Stimulated activated naive CD4-positive, alpha-beta T cell treated with Interleukin-2 at 50 U/mL for 16 hours (primary cell): ENCODE measurements at regions not wholly inside any gene's neighbourhood (a gene's known extent, or its start where the extent isn't known, plus 50 kb on each side); places are given as distances from the start of the nearest gene placed in this dataset.

Experiments
- DNase-seq: peaks from one replicate; lab custom pipeline; 2025; lab: John Stamatoyannopoulos, UW

DNA sequence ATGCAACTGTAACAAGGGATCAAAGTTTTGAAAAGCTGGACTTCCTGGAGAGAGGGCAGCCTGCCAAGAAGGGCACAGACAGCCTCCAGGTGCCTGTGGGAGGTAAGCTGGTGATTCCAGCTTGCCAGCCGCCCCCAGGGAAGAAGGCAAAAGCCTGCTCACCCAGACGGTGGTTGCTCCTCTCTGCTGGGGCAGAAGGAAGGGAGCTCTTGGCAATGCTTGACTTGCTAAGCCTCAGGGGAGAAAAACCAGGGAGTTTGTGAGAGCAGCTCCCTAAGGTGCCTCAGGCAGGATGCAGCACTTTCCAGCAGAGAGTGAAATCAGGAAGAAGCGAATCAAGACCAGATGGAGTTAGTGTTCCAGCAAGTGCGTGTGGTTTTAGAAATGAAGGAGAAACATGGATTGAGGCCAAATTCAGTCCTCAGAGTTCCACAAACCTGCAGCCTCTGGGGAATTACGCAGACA lies 553.6 kb downstream of the BUD13 start:
- DNase-seq = no peak

DNA sequence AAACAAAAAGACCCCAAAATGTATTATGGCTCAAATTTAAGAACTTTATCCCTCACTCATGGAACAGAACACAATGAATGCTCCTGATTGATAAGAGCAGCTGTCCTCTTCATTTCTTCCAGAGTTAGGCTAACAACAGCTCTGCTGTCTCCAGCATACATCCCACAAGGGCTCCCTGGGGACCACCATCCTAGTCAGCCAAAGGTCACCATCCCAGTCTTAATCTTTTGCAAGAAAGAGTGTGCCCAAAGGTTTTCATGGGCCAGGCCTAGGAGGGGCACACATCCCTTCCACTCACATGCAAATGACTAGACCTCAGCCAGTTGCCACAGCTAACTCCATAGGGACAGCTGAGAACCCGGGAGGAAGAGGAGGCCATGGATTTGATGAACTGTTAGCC lies 555.3 kb downstream of the BUD13 start:
- no peak for DNase-seq

DNA sequence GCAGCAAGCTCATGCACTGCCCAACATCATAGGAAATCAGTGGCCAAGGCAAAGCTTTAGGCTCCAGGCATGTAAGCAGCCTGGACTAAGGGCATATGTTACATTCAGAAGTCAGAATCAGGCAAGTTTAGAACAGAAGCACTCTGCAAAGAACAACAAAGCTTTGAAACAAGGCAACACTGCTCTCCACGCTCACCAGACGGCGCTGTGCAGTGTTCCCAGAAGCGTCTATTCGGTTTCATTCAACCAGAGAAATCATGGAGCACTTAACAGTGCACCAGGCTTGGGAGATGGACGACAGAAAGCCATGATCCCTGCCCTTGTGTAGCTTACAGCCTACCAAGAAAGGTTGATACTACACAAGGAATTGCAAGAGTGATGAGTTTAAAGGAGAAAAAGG lies 555.8 kb downstream of the BUD13 start:
- DNase-seq = no peak

DNA sequence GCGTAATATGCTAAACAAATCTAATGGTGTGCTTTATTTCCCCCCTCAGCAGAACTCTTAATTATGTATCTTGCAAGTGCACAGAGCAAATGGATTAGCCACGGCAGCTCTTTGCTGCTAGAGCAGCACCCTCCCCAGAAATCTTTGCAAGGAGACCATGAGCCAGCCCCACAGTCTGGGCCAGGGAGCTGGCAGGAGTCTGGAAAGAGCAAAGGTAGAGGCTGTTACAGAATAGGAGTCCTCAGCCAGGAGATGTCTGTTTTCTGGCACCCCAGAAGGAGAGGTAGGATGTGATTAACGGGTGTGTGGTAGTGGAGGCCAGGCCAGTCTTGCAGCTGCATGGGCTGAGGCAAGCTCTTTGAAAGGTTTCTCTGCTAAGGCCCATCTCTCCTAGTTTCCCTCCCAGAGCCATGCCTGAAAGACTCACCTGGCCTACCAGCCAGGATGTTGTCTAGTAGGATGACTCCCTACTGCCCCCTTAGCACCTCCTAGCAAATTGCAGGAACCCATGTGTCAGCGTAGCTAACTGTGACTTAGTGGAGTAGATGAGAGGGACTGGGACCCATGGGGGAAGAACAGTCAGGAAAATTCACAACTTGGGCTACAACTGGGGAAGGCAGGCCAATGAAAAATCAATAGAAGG lies 557.2 kb downstream of the BUD13 start:
- DNase-seq = no peak

DNA sequence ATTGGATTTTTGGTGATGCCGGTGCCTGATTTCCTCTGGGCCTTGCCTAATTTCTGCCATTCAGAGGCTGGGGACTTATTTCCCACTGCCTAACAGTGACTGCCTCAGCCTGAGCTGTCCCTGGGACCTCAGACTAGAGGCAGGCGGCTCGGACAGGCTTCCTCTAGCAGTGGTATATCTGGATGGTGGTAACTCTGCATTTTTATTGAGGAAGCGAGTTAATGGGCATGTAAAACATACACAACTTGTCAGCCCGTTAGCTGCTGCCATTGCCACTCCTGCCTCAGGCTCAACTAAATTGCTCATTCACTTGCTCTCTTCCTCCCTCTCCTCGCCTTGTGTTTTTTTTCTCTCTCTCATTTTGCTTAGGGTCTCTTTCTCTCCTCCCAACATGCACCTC lies 561.6 kb downstream of the BUD13 start:
- no peak for DNase-seq

DNA sequence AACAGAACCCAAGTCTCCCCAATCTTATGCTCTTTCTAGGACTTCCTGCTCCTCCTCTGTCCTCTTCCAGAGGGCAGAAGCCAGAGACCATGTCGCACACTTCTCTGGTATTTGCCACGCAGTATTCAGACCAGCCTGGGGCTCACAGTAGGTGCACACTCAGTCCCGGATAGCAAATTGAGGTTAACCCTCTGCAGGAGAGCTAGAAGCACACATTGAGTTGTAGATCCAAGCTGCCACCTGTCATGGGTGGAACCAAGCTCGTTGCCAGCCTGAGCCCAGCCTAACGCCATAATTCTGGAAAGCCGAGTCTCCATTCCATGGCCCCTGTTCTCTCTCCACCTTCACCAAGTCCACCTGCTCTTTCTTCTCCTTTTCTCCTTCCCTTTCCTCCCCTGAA lies 562.1 kb downstream of the BUD13 start:
- no peak for DNase-seq

DNA sequence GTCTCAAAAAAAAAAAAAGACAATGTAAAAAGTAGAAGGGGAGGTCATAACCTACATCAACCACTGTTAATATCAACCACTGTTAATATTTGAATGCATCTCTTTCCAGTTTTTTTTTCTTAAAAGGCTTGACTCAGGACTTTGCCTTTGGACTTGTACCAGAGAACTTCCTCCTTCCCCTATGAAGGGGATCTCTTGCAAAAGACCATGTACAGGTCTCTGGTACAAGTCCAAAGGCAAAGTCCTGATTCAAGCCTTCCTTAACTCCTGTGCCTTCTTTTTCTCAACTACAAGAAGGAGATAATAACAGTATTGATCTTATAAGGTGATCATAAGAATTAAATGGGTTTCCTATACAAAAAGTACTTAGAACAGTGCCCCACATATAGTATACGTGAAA lies 563.5 kb downstream of the BUD13 start:
- no peak for DNase-seq

DNA sequence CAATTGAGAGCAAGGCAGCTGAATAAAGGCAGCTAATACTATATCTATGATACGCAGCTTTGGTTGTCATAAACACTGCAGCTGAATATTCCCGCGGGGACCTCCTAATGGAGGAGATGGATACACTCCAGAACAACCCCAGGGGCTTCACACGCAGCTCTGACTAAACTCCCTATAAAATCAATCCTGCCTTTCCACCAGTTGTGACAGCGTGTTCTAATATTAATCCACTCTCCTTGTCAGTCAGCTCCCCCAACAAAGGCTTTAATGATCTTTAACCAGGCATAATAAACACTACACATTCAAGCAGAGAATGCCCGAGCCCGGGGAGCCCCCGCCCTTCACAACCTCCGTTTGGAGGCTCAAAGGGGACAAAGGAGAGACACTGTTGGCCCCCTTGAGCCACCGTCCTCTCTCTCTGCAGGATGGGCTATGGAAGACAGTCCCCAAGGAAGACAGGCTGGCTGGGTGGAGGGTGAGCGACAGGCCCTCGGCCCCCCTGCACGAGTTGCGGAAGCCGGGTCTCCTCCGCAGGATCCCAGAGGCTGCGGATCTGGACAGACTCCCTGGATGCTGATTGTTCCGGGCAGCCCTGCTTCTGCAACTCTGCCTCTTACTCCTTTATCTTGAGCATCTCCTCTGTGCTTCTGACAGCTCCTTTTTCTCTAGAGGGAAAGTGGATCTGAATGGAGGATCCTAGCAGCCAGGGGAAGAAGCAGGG lies 565.2 kb downstream of the BUD13 start:
- DNase-seq = no peak

DNA sequence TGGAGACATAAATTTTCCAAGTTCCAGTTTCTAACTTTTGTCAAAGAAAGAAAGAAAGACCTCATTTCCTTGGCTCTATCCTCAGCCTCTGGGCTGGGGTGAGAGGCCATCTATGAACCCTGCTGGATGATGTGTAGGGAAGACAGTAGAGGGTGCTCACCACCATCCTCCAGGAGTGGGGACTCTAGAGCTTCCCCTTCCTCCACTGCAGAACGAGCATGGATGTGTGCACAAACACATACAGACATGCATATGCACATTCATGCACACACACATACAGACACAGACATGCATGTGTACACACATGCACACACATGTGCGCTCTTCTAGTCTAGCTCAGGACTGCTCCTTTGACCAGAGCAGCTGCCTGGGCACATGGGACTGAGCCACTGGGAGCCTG lies 565.8 kb downstream of the BUD13 start:
- DNase-seq = no peak

DNA sequence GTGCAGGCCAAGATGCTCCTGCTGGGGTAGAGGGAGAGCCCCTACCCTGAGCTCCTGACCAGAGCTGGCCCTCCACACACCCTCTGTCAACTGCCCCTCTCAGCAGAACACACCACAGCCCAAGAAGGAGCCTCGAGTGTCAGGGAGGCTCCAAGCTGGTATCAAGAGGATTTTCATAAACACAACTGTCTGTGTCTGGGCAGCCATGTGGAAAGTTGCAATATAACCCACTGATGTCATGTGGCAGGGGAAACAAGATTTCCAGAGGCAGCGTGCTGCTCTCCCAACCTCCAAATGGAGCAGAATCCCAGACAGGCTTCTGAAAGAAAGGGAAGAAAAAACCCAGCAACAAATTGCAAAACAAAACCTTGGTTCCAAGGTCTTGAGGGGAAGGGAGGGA lies 569.9 kb downstream of the BUD13 start:
- no peak for DNase-seq

DNA sequence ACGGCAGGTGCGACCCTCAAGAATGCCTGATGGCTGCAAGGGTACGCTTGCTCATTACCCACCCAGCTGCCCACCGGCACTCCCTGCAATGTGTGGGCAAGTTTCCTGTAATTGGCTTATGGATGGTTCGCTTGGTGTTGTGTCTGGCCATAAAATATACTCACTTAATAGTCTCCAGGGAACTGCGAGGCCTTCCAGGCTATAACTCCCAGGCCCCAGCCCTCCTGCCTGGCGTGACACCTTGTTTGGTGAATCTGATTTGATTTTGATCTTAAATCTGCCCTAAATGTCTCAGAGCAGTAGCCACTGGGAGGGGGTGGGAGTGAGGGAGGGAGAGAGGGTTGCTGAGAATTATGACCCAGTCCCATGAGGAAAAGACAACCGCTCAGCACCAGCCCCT lies 572.2 kb downstream of the BUD13 start:
- DNase-seq = no peak

DNA sequence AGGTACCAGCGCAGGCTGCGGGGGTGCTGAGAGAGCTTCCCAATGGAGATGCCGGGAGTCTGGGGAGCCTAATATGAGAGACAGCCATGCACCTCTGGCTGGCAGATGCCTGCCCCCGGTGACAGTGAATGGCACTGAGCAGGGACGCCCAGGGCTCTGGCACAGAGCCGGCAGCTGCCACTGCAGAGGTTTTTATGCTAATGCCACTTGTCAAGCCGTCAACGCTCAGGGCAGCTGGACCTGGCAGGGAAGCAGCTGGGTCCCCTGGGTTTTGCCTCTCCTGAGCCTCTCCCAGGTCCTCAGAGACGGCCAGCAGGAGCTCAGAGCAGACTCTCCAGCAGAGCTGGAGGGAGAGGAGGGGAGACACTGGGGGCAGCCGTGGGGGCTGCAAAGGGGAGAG lies 573.6 kb downstream of the BUD13 start:
- DNase-seq = no peak

DNA sequence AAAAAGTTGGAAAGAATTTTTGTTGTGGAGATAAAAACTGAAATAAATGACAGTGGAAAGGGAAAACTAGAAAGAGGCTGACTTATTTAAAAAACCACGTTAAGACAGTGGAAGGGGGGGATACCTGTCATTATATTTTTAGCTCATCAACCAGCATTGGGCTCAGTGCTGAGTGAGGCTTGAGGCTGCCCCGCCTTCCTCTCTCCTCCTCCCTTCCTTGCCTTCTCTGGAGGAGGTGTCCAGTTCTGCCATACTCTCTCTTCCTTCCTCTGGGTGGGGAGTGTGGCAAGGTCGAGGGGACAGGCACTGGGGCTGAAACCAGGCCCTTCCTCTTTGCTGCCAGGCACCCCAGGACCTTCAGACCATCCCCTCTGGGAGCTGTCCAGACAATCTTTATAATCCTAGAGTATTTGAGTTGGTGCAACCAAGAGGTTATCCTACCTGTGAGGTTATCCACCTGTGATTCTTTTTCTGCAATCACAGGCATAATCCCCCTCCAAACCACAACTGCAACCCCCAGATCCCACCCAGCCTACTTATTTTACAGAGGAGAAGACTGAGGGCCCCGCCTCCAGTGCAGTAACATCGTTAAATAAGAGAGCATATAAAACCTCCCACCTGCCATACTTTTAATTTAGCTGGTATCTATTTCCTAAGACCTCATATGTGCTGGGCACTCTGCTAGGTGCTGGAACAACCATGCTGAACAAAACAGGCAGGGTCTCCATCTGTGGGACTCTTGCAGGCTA lies 578.5 kb downstream of the BUD13 start:
- DNase-seq = no peak

DNA sequence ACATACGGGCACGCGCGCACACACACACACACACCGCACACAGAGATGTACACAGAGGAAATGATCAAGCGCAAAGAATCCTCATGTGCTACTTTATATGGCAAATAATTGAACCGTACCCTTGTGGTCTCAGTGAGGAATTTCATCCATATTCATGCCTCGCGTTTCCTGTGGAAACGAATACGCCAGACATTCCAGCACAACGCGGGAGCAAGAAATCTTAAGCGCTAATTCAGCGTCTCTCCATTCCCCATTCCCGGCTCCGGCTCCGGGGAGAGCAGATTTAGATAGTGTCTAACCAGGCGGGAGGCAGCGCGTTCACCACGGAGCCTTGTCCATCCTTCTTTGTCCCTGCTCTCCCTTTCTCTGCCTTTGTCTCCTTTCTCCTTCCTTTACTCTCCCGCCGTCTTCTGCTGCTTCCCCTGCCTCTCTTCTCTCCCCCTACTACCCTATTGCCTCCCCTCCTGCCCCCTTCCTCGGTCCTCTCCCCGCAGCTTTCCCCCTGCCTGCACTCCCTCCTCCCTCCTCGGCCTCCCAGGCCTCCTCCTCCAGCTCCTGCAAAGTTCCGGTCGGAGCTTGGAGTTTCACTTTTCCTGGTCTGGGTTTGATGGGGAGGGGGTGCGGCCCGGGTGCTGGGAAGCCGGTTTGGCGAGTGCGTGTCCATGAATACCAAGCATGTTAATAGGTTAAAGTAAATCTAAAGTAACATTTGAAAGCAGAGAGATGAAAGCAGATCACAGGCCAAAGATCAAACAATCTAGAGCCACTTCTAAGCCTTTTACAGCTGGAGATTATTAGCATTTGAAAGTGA lies 579.3 kb downstream of the BUD13 start:
- DNase-seq = no peak

DNA sequence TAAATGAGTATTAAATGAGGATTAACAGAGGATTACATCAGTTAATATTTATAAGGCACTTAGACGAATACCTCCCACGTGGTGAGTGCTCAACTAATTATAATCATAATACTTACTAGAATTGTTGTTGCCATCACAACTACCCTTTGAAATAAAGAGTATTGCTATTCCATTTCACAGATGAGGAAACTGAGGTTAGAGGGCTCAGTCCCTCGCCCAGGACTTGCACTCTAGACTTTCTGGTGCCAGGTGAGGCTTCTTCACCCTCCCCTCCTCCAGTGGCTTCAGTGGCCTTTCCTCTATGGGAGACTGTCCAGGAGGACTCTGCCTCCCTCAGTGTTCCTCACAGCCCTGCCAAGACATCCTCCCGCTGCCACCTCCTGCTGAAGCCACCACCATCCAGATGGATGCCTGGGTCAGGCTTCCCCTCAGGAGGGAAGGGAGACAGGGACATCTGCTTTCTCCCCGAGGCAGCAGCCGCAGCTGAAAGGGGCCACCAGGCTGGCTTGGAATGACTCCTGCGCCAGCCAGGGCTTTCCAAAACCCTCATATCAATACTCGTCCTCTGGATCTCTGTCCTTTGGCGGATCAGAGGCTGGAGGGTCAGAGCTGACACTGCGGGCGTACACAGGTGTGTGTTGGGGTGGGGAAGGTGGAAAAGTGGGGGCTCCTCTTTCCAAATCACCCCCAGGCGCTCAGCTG lies 580.1 kb downstream of the BUD13 start:
- DNase-seq = no peak

DNA sequence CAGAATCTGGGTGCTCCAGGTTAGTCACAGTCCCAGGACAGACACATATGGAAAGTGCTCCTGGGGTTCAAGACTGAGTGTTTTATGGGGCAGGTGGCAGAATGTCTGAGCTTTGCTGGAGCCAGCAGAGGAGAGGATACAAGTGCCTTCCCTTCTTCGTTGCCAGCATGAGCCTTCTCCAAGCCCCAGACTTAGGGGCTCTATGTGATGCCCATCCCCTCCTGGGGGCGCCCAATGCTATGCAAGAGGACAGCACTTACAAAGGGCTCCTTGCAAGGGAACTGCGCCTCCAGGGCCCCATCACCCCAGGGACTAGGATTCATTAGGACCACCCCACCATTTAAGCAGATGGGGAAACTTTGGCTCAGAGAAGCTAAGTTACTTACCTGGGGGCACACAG lies 581.9 kb downstream of the BUD13 start:
- DNase-seq = no peak

DNA sequence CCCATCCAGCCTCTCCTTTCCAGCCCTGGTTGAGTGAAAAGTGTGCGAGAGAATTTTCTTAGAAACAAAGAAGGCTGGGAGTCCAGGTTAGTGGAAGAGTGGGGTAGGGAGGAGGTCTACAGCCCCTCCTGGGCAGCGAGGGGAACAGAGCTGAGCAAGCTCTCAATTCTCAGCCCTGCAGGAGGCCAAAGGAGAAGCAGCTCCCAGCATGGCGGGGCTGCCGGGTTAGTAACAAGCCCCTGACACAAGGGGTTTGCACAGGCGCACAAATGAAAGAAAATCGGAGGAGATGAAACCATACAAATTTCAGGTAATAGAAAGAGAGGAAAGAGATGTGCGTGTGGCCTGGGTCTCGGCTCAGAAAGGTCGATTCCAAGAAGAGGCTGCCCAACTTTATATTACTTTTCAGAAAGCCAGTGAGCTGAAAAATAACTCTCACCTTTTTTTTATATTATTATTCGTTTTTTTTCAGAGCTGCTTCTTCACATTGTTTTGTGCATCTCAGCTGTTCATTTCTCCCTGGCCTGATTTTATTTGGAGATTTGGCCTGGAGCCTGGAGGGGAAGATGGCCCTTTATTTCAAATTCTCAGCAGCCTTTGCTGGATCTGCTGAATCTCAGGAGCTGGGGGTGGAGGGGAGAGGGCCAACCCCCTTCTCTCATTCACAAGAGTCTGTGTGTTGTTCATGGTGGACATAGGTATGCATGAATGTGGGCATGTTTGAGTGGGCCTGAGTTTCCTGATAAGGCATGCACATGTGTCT lies 583.2 kb downstream of the BUD13 start:
- no peak for DNase-seq

DNA sequence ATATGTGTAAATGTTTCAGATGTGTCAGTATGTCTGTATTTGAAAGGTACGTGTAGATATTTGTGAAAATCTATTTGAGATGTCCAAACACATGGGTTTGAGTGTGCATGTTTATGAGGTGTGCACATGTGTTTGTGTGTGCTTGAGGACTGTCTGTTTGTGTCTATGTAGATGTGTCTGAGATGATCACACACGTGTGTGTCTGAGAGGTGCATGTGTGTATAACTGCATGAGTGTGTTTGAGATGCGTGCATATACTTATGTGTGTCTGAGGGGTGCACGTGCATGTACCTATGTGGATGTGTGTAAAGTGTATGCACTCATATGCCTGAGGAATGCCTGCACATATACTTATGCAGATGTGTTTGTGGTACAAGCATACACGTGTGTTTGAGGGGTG lies 584.4 kb downstream of the BUD13 start:
- no peak for DNase-seq

DNA sequence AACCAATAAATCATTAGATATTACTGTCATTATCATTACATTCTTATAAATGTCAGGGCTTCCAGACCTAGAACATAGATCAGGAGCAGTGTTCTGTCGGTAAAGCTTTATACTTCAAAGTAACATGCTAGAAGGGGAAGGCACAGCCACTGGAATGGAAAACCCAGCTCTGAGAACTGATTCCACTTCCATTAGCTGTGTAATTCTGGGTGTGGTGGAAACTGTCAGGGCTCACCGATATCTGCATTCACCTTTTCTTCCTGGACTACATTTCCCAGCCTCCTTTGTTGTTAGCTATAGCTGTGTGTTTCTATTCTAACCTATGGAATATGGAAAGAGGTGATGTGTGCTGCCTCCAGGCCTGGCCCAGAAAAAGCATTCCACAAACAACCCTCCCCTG lies 585.8 kb downstream of the BUD13 start:
- no peak for DNase-seq

DNA sequence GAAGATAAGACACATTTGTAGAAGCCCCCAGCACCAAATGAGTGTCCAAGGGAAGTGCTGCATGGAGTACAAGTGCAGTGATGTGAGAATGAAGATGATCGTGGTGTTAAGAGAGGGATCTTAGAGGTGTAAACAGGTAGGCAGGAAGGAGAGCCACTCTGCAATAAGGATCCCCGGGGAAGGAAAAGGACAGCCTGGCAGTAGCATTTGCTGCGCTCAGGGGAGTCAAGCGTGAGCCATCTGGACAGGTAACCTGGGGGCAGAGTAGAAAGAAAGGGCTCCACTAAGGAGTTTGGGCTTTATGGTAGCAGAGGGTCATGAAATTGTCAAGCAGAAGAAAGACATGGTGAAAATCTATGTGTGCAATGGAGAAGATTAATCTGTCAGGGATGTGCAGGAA lies 587.2 kb downstream of the BUD13 start:
- no peak for DNase-seq

DNA sequence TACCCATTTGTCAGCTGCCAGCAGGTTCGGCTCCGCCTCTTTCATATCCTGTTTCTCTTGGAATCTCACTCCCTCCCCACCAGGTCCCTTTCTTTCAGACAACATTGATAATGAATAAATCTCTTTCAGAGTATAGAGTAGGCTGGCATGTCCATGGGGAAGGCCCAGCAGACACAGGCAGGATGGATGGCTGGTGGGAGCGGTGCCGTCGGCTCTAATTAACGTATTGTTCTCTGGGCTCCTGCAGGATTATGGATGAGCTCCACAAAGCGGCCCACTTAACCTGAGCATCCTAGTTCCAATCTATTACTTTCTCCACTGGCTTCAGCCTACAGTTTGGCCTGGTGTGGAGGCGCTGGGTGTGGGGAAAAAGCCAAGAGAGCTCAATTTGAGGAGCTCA lies 588.0 kb downstream of the BUD13 start:
- DNase-seq = no peak
